Erythroblast (primary cell): ENCODE measurements at regions not wholly inside any gene's neighbourhood (a gene's known extent, or its start where the extent isn't known, plus 50 kb on each side); places are given as distances from the start of the nearest gene placed in this dataset.

ENCODE experiments used
- DNase-seq, 2 experiments: peaks; one replicate each; lab custom pipeline; 2025; lab: John Stamatoyannopoulos, UW
- GATA1 ChIP-seq: IDR thresholded peaks from 2 replicates; pipeline ENCODE4 v1.6.1; 2011; ENCODE audit warnings: low read depth, mild to moderate bottlenecking, control low read depth, low read length, moderate library complexity
- POLR2A ChIP-seq: IDR thresholded peaks from 2 replicates; pipeline ENCODE4 v1.6.1; 2011; ENCODE audit warnings: mild to moderate bottlenecking, low read length

- TF ChIP-seq POLR2A (no peak), GATA1 (no peak)
- no peak for DNase-seq
These were observed 95.5 kb downstream of the FAM204A start for GRCh38 chr10:118246332-118247295.

- no peak for DNase-seq
- no peak for TF ChIP-seq GATA1
These were observed 98.2 kb downstream of the FAM204A start for GRCh38 chr10:118243907-118244306.

GRCh38 chr10:118241229-118242137 is 100.6 kb downstream of the FAM204A start:
- peak; percentile 61 to 81 for DNase-seq
- TF ChIP-seq POLR2A (no peak), GATA1 (no peak)

DNA sequence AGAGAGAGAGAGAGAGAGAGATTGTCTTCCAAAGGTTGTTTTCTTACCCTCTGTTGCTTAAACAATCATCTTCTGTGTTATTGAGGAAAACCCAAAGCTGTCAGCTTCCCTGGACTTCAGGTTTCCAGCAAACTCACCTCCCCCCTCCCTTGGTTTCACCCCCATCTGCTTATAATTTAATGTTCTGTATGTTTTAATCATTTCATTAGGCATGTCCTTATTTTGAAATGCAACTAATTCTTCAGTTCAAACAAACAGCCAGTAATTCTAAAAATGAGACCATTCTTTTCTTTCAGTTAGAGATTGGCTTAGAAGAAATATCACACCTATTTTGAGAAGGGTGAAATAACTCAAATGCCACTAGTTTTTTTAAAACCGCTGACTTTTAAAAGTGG is 102.9 kb downstream of the FAM204A start:
- TF ChIP-seq GATA1 (no peak), POLR2A (no peak)
- DNase-seq: no peak

DNA sequence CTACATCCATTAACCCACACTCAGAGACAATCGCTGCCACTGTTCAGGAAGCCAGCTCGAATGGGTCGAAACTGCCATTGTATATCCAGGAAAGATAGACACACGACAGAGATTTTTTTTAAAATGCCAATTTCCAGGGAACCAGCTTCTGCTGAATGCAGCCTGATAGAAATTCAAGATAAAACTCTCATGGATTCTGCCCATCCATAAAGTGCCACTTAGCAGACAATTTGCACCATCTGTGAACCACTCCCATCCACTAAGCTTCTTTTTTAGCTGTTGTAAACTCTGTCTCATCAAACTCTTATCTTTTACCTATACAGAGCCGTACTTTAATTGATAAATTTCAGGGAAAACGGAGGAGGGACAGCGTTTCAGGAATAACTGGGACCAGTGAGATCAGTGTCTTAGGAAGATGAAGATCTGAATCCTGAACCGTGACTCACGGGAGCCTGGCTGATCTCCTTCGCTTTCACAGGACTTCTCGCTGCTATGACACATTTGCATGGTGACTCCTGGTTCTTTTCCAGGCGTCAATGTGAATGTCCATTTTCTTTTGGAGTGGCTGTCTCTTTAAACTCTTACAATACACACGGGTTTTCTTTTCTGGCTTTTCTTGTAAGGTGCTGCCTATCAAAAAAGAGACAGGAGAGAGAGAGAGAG is 103.4 kb downstream of the FAM204A start:
- DNase-seq: no peak
- no peak for TF ChIP-seq GATA1
- TF ChIP-seq POLR2A: no peak

GRCh38 chr10:118237930-118238329 is 104.2 kb downstream of the FAM204A start:
- TF ChIP-seq POLR2A (no peak), GATA1 (no peak)
- DNase-seq: no peak

DNA sequence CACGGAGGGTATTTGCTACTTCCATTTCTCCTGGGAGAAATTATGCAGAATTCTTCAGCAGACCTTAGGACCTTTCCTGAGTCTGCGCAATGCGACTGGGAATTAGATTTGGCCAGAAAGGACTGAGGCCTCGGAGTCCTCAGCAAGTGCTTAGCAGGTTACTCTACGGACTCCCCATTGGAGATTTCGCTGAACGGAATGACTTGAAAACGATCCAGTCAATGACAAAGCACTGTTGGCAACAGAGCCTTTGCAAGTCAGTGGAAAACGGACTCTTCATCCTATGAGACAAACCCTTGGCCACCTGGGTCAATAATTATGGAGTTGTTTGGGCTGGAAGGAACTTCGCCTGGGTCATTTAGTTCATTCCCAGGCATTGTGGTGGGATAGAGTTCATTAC is 107.4 kb downstream of the FAM204A start:
- no peak for TF ChIP-seq POLR2A
- no peak for TF ChIP-seq GATA1
- no peak for DNase-seq

GRCh38 chr10:118220346-118220850 is 121.7 kb downstream of the FAM204A start:
- DNase-seq: no peak

DNA sequence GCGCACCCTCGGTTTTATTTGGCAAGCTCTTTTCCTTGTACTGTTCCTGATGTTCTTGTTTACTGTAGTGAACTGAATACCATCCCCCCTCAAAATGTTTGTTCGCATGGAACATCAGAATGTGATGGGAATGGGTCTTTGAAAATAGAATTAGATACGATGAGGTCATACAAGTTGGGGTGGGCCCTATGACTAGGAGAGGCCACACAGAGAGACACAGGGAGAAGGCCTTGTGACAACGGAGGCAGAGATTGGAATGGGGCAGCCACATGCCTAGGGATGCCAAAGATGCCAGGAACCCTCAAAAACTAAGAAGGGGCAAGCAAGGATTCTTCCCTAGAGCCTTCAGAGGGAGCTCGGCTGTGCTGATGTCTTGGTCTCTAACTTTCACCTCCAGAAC is 123.6 kb downstream of the FAM204A start:
- TF ChIP-seq POLR2A (no peak), GATA1 (no peak)
- no peak for DNase-seq

More at GRCh38 chr10:118220346-118220850, 121.7 kb downstream of the FAM204A start:
- TF ChIP-seq GATA1 (no peak), POLR2A (no peak)

GRCh38 chr10:118216571-118217170 is 125.5 kb downstream of the FAM204A start:
- DNase-seq: no peak
- TF ChIP-seq POLR2A: no peak
- TF ChIP-seq GATA1: no peak

DNA sequence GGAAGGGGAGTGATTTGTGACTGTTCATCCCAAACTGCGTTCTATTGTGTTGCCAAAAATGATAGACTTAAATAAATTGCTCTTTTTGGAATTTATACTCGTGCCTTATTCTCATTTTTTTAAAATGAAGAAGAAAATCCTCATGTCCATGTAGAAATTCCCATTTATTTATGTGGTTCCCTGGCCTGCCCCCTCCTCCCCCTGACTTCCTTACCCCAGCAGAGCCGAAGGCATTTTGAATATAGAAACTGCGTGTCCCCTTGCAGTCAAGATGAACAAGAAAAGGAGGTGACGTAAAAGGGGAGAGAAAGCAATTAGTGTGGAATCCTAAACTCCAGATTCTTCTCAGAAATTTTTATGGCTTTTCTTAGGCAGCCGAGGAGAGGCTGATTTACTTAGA is 126.1 kb downstream of the FAM204A start:
- TF ChIP-seq POLR2A (no peak), GATA1 (no peak)
- DNase-seq: no peak

- DNase-seq: no peak
- TF ChIP-seq POLR2A (no peak), GATA1 (no peak)
These were observed 127.3 kb downstream of the FAM204A start for GRCh38 chr10:118214776-118215175.

- TF ChIP-seq GATA1 (no peak), POLR2A (no peak)
- DNase-seq: no peak
These were observed 128.7 kb downstream of the FAM204A start for GRCh38 chr10:118213436-118213835.
